IgD-negative memory B cell (primary cell): ENCODE measurements at regions not wholly inside any gene's neighbourhood (a gene's known extent, or its start where the extent isn't known, plus 50 kb on each side); places are given as distances from the start of the nearest gene placed in this dataset.
A peak's percentile ranks its signal among the peaks of the same experiment; 100 is the strongest.

Experiments used
- H3K27ac Mint-ChIP-seq, 3 donors: one replicate each; pipeline ENCODE4 v1.8.0; 2020 to 2022; ENCODE audit warnings: mild to moderate bottlenecking in 3 of 3, mixed read lengths in 3 of 3, moderate library complexity in 1 of 3
- H3K27me3 Mint-ChIP-seq: one replicate; pipeline ENCODE4 v1.8.0; 2021; ENCODE audit warnings: mixed read lengths
- H3K36me3 Mint-ChIP-seq: one replicate; pipeline ENCODE4 v1.8.0; 2020; ENCODE audit warnings: mild to moderate bottlenecking, mixed read lengths
- H3K4me1 Mint-ChIP-seq, 3 donors: one replicate each; pipeline ENCODE4 v1.8.0; 2020 to 2022; ENCODE audit warnings: mixed read lengths in 3 of 3, mild to moderate bottlenecking in 1 of 3
- H3K4me3 Mint-ChIP-seq, 4 donors: one replicate each; pipeline ENCODE4 v1.8.0; 2020 to 2022; ENCODE audit warnings: mild to moderate bottlenecking in 4 of 4, mixed read lengths in 4 of 4, moderate library complexity in 3 of 4
- H3K9me3 Mint-ChIP-seq, 3 donors: one replicate each; pipeline ENCODE4 v1.8.0; 2020 to 2021; ENCODE audit warnings: mixed read lengths in 3 of 3, mild to moderate bottlenecking in 1 of 3

DNA sequence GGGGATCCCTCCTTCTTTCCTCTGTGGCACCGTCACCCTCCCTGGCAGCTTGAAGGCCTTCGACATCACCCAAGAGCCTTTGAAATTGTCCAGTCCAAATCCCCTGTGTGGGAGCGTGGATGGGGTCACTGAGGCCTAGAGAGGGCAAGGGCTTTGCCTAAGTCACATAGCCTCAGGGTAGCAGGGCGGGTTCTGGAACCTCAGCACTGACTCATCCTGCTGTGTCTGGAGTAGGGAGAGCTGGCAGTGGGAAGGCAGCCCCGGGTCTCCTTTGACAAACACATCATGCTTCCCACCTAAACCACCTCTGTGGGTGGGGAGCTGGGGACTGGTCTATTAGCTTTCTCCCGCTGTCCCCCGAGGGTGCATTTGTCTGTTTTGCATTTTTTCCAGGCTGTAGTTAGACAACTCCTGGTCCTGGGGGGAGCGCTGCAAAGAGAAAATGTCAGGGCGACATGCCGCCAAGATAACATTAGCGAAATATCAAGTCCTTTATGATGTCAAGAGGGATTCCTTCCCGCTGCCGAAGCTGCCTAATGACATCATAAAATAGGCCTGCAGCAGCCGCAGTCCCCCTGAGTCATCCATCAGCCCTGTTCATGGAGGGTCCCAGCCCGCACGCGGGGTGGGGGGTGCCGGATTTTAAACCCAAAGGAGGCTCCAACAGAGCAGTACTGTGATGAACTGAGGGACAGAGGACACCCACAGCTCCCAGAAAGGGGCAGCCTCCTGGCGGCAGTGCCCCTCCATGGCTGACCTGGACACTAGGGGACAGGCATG lies 77.0 kb upstream of the POU3F1 start:
- H3K27me3 Mint-ChIP-seq = peaks cover 2% of the 10 kb centered on the region
- peaks cover 0 to under 1% (median 0%) of the 10 kb centered on the region in 3 donors for H3K4me1 Mint-ChIP-seq
- no peak overlapping the region for H3K27ac Mint-ChIP-seq
- H3K4me3 Mint-ChIP-seq = no peak overlapping the region
- H3K36me3 Mint-ChIP-seq = no peaks in the 10 kb centered on the region
- H3K9me3 Mint-ChIP-seq = peaks cover 0 to 2% (median 0%) of the 10 kb centered on the region in 3 donors

DNA sequence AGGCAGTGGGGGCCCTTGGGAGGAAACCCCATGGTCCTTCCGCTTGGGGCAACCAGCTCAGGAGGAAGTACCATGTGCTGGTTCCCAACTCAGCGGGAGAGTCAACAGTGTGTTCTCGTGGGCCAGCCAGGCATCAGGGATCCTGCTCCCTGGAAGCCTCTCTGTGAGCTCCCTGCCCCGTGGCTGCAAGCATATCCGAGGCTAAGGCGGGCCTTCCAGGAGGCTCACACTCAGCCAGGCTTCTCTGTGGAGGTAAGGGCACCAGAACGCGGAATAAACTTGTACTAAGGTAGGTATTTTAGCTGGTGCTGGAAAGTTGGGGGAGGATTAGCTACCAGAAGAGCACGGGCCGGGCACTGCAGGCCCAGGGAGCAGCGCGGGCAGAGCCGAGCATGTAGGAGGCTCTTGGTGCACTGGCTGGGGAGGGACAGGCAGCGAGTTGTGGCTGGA lies 74.7 kb upstream of the POU3F1 start:
- peaks cover 0 to 3% (median 0%) of the 10 kb centered on the region in 3 donors for H3K9me3 Mint-ChIP-seq
- H3K36me3 Mint-ChIP-seq = no peaks in the 10 kb centered on the region
- peaks cover 0 to 1% (median 0%) of the 10 kb centered on the region in 3 donors for H3K4me1 Mint-ChIP-seq
- H3K27me3 Mint-ChIP-seq = no peaks in the 10 kb centered on the region
- no peak overlapping the region for H3K27ac Mint-ChIP-seq
- no peak overlapping the region for H3K4me3 Mint-ChIP-seq

DNA sequence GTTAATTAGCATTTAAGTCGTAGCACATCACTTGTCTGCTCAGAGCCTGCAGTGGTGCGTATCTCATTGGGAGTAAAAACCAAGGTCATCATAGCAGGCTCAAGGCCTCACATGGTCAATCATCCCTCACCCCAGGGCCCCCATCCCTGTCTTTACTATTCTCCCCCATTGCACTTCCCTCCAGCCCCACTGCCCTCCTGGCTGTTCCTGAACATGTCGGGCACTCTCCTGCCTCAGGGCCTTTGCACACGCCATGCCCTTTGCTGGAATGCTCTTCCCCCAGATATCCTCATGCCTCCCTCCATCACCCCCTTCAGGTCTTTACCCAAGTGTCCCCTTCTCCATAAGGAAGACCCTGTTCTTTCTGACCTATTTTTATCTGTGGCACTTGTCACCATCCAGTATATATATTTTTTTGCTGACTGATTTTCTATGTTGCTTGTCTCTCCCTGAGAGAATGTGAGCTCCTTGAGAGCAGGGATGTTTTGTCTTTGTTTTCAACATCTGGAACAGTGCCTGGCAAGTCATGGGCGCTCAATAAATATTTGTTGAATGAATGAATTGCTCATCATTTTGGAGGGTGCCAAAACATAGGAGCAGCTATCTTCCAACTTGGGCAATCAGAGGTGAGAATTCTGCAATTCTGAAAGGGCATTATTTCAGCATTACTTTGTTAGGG lies 74.1 kb upstream of the POU3F1 start:
- Mint-ChIP-seq H3K9me3 (peaks cover 0 to 3% (median 0%) of the 10 kb centered on the region in 3 donors), H3K27ac (no peak overlapping the region), H3K27me3 (no peaks in the 10 kb centered on the region), H3K4me1 (peaks cover 0 to 1% (median 0%) of the 10 kb centered on the region in 3 donors), H3K4me3 (no peak overlapping the region), H3K36me3 (no peaks in the 10 kb centered on the region)

- H3K27ac Mint-ChIP-seq = peak overlapping the region in 1 of 3 donors; percentile 83
- H3K4me3 Mint-ChIP-seq = no peak overlapping the region
- H3K36me3 Mint-ChIP-seq = no peaks in the 10 kb centered on the region
- H3K4me1 Mint-ChIP-seq = peaks cover 0 to 5% (median 2%) of the 10 kb centered on the region in 3 donors
- peaks cover 0 to 2% (median 0%) of the 10 kb centered on the region in 3 donors for H3K9me3 Mint-ChIP-seq
- peaks cover 1% of the 10 kb centered on the region for H3K27me3 Mint-ChIP-seq
Observed at GRCh38 chr1:38118976-38119375, 72.4 kb upstream of the POU3F1 start.

- Mint-ChIP-seq H3K36me3 (no peaks in the 10 kb centered on the region), H3K4me1 (peaks cover 0 to 5% (median 2%) of the 10 kb centered on the region in 3 donors), H3K27me3 (peaks cover 1% of the 10 kb centered on the region), H3K27ac (no peak overlapping the region), H3K9me3 (peaks cover 0 to 2% (median 0%) of the 10 kb centered on the region in 3 donors), H3K4me3 (no peak overlapping the region)
Observed at GRCh38 chr1:38117444-38117887, 70.9 kb upstream of the POU3F1 start.

GRCh38 chr1:38115682-38116202 lies 69.1 kb upstream of the POU3F1 start:
- Mint-ChIP-seq H3K9me3 (peaks cover 0 to 3% (median 0%) of the 10 kb centered on the region in 3 donors), H3K36me3 (no peaks in the 10 kb centered on the region), H3K4me3 (no peak overlapping the region), H3K27me3 (peaks cover 1% of the 10 kb centered on the region), H3K4me1 (peaks cover 0 to 6% (median 2%) of the 10 kb centered on the region in 3 donors), H3K27ac (no peak overlapping the region)

DNA sequence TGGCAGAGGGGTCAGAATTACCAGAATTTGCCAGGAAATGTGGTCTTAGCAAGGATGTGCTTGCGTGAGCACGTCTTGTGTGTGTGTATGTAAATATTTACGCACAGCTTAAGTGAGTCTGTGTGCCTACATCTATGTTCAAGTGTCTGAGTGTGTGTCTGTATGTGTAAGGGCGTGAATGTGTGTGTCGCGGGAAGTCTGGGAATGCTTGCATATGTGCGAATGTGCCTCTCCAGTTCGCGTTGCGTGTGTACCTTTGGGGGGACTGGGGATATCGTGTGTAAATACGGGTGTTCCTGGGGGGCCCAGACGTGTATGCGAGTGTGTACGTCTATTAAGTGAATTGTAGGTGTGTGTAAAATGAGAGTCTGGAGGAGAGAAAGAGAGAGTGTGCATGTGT lies 68.6 kb upstream of the POU3F1 start:
- H3K36me3 Mint-ChIP-seq = no peaks in the 10 kb centered on the region
- H3K27me3 Mint-ChIP-seq = peaks cover 1% of the 10 kb centered on the region
- no peak overlapping the region for H3K4me3 Mint-ChIP-seq
- H3K4me1 Mint-ChIP-seq = peaks cover 0 to 6% (median 2%) of the 10 kb centered on the region in 3 donors
- H3K27ac Mint-ChIP-seq = no peak overlapping the region
- peaks cover 0 to 3% (median 0%) of the 10 kb centered on the region in 3 donors for H3K9me3 Mint-ChIP-seq

DNA sequence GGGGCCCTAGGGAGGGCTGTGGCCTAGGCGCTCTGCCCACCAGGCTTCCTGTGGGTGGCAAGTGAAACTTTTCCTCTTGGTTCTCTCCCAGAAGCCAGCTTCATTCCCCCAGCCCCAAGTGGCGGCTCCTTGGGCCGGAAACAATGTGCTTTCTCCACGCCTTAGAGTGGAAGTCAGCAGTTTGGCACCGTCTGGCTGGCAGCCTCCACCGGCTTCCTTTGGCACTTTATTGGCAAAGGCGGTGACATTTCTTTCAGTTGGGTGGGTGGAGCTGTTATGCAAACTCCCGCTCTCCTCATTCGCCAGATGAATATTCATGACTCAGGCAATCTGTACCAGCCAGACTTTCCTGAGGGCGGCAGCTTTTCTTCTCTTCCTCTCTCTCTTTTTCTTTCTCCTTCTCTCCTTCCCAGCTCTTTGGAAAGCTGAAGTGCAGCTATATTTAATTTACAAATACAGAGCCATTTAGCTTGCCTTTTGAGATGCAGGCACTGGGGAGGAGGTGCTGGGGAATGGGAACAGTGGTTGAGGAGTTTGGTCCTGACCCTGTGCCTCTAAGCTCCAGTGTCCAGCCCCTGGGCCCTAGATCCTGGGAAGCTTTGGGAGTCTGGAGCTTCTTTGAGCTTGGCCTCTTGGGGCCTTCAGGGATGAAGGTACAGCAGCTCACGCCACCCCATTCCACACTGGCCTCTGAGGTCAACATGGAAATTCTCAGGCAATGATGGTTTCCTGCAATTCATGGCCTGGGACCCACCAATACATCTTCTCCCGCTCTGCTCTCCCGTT lies 67.8 kb upstream of the POU3F1 start:
- peaks cover 1% of the 10 kb centered on the region for H3K27me3 Mint-ChIP-seq
- H3K4me1 Mint-ChIP-seq = peaks cover 0 to 6% (median 2%) of the 10 kb centered on the region in 3 donors

DNA sequence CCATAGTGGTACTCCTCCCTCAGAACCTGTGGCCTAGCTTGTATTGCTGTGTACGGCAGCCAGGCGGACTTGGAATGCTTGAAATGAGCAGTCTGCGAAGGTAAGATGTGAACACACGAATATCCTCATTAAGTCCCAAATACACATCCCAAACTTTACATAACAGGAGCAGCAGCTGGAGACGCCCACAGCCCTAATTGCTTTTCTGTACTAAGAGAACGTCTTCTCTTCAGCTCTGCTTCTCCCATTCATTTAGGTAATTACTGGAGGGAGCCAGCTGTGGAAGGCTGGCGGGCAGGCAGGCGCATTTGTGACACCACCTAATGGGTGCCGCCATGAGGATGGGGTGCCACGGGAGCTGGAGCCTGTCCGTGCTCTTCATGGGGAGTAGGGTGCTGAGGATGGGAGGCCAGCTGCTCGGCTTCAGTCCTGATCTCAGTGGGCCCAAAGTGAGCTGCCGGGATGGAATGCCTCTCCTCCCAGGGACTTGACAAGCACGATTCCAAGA lies 66.6 kb upstream of the POU3F1 start:
- Mint-ChIP-seq H3K27ac (no peak overlapping the region), H3K4me1 (peaks cover 0 to 5% (median 2%) of the 10 kb centered on the region in 3 donors), H3K27me3 (peaks cover 1% of the 10 kb centered on the region), H3K4me3 (no peak overlapping the region), H3K36me3 (no peaks in the 10 kb centered on the region), H3K9me3 (peaks cover 0 to 1% (median 0%) of the 10 kb centered on the region in 3 donors)

More for the DNA sequence above, 67.8 kb upstream of the POU3F1 start:
- no peak overlapping the region for H3K27ac Mint-ChIP-seq
- H3K4me3 Mint-ChIP-seq = no peak overlapping the region
- H3K36me3 Mint-ChIP-seq = no peaks in the 10 kb centered on the region
- H3K9me3 Mint-ChIP-seq = peaks cover 0 to 3% (median 0%) of the 10 kb centered on the region in 3 donors

DNA sequence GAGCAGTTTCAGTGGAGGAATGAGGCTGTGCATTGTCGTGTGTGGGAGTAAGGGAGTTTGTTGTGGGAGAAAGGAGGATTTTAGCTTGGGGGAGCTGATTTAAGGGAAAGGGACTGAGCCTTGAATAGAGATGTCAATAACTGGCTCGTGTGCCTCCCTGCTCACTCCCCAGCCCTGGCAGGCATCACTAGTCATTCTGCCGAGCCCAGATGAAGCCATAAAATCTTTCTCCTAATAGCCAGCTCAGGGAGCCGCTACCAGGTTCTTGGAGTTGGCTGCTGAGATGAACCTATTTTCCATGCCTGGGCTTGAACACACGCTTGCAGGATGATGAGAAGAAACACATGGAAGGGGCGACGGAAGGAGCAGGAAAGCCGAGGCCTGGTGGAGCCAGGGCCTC lies 65.0 kb upstream of the POU3F1 start:
- Mint-ChIP-seq H3K4me3 (no peak overlapping the region), H3K27me3 (peaks cover 1% of the 10 kb centered on the region), H3K27ac (no peak overlapping the region), H3K4me1 (peaks cover 0 to 5% (median 2%) of the 10 kb centered on the region in 3 donors), H3K9me3 (peaks cover 0 to 1% (median 0%) of the 10 kb centered on the region in 3 donors), H3K36me3 (no peaks in the 10 kb centered on the region)

- H3K27me3 Mint-ChIP-seq = no peaks in the 10 kb centered on the region
- no peaks in the 10 kb centered on the region for H3K36me3 Mint-ChIP-seq
- no peak overlapping the region for H3K27ac Mint-ChIP-seq
- peaks cover 0 to 1% (median 0%) of the 10 kb centered on the region in 3 donors for H3K9me3 Mint-ChIP-seq
- H3K4me3 Mint-ChIP-seq = no peak overlapping the region
- H3K4me1 Mint-ChIP-seq = no peaks in the 10 kb centered on the region
Observed at GRCh38 chr1:38105267-38105666, 58.7 kb upstream of the POU3F1 start.

GRCh38 chr1:38102636-38103035 lies 56.0 kb upstream of the POU3F1 start:
- H3K9me3 Mint-ChIP-seq = peaks cover 0 to 1% (median 1%) of the 10 kb centered on the region in 3 donors
- H3K27me3 Mint-ChIP-seq = peaks cover 2% of the 10 kb centered on the region
- H3K27ac Mint-ChIP-seq = no peak overlapping the region
- H3K36me3 Mint-ChIP-seq = no peaks in the 10 kb centered on the region
- peaks cover 0 to 1% (median 0%) of the 10 kb centered on the region in 3 donors for H3K4me1 Mint-ChIP-seq
- H3K4me3 Mint-ChIP-seq = no peak overlapping the region

DNA sequence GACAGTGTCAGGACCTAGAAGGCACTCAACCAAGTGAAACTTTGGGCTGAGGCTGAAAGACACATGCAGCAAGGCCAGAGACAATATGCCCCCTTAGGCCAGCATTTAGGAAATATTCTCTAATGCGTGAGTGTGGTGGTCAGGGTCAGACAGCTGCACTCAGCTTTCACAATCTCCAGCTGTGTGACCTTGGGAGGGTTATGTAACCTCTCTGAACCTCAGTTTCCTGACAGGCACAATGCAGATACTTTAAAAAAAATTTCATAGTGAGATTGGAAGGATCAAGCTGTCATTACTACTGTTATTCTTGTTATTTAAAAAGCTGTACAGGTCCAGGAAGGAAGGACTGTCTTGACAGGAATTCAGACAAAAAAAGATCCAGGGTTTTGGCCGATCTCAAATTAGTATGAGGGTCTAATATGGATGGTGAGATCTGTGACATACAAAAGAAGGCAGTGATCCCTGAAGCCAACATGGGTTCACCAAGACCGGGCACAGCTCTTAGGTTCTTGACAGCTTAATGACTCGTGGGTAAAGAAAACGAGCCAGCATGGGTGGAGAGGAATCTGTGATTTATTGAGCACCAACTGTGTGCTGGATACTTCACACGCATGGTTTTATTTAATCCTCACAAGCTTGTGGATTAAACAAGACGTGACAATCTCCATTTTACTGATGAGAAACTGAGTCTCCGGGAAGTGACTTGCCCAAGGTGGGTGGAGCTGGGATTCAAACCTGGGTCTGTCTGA lies 54.6 kb upstream of the POU3F1 start:
- peaks cover 0 to 1% (median 1%) of the 10 kb centered on the region in 3 donors for H3K9me3 Mint-ChIP-seq
- no peak overlapping the region for H3K4me3 Mint-ChIP-seq
- no peak overlapping the region for H3K27ac Mint-ChIP-seq
- H3K27me3 Mint-ChIP-seq = peaks cover 2% of the 10 kb centered on the region
- H3K4me1 Mint-ChIP-seq = peaks cover 0 to 1% (median 0%) of the 10 kb centered on the region in 3 donors
- H3K36me3 Mint-ChIP-seq = no peaks in the 10 kb centered on the region
